ENCODE measurements at regions not wholly inside any gene's neighbourhood (a gene's known extent, or its start where the extent isn't known, plus 50 kb on each side); places are given as distances from the start of the nearest gene placed in this dataset.

DNA sequence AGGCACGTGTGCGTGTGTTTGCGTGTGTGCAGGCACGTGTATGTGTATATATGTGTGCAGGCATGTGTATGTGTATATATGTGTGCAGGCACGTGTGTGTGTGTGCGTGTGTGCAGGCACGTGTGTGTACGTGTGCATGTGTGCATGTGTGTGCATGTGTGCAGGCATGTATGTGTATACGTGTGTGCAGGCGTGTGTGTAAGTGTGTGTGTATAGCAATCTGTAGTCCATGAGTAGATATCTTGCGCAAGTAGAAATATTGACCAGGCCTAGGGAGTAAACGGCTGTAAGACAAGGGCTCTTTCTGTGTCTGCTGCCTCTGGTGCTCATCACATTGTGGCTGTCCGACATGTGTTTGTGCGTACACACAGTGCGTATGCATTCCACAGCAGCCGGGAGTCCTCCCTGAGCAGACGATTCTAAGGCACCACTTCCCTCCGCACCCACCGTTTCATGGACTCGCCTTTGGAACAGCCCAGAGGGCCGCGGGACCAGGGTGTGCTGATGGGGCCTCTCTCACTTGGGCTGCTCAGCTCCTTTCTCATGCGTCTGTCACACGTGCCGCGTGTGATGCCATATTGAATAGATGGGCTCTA lies 167.6 kb downstream of the ERMARD start:
- no peak overlapping the region for H2AFZ ChIP-seq (ENCODE audit: low read depth, low read length)
- TF ChIP-seq, protein P1, sequence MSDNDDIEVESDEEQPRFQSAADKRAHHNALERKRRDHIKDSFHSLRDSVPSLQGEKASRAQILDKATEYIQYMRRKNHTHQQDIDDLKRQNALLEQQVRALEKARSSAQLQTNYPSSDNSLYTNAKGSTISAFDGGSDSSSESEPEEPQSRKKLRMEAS (IDR thresholded peaks at IDR 0.05; ENCODE audit: insufficient read depth, insufficient read length) = no peak
- TF ChIP-seq FOS (IDR thresholded peaks at IDR 0.05; ENCODE audit: borderline replicate concordance, insufficient read depth, low read length) = no peak
- no peak for TF ChIP-seq MYC (IDR thresholded peaks at IDR 0.05; ENCODE audit: low read depth, low read length)
- TF ChIP-seq POLR2AphosphoS5 (IDR thresholded peaks at IDR 0.05; ENCODE audit: insufficient read depth, low read depth, low read length) = no peak
- TF ChIP-seq, protein P2, sequence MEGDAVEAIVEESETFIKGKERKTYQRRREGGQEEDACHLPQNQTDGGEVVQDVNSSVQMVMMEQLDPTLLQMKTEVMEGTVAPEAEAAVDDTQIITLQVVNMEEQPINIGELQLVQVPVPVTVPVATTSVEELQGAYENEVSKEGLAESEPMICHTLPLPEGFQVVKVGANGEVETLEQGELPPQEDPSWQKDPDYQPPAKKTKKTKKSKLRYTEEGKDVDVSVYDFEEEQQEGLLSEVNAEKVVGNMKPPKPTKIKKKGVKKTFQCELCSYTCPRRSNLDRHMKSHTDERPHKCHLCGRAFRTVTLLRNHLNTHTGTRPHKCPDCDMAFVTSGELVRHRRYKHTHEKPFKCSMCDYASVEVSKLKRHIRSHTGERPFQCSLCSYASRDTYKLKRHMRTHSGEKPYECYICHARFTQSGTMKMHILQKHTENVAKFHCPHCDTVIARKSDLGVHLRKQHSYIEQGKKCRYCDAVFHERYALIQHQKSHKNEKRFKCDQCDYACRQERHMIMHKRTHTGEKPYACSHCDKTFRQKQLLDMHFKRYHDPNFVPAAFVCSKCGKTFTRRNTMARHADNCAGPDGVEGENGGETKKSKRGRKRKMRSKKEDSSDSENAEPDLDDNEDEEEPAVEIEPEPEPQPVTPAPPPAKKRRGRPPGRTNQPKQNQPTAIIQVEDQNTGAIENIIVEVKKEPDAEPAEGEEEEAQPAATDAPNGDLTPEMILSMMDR (IDR thresholded peaks at IDR 0.05; ENCODE audit: extremely low read depth in 1 of 2, insufficient read depth in 1 of 2, low read depth in 1 of 2, low read length in 2 of 2) = no peak
- no peak for TF ChIP-seq GATA2 (IDR thresholded peaks at IDR 0.05; ENCODE audit: insufficient read depth, insufficient read length, low read depth, low read length)
- no peak for TF ChIP-seq EZH2 (IDR thresholded peaks at IDR 0.05; ENCODE audit: borderline replicate concordance, low read depth, low read length, severe bottlenecking)
- TF ChIP-seq POLR2A (IDR thresholded peaks at IDR 0.05; ENCODE audit: low read depth, low read length) = no peak
- TF ChIP-seq JUN (IDR thresholded peaks at IDR 0.05; ENCODE audit: borderline replicate concordance, insufficient read depth, insufficient read length, low read depth) = no peak
- H3K4me2 ChIP-seq (ENCODE audit: insufficient read depth, low read length) = no peak overlapping the region
- no peak overlapping the region for H3K9ac ChIP-seq (replicated peaks; ENCODE audit: extremely low read depth, insufficient read depth, low read length)
- H3K9me1 ChIP-seq (replicated peaks; ENCODE audit: control insufficient read depth, extremely low read depth, insufficient read depth, low read length) = no peaks in the 10 kb centered on the region
- dilution Hi-C loops (cut with MboI; ENCODE audit: extremely low pct_ligation_motif_present, low sequenced_read_pairs) = no loop called here
- H3K36me3 ChIP-seq (ENCODE audit: control insufficient read depth in 2 of 2, extremely low read depth in 1 of 2, insufficient read depth in 2 of 2, low read length in 2 of 2) = no peaks in the 10 kb centered on the region
- no peaks in the 10 kb centered on the region for H3K9me3 ChIP-seq (replicated peaks; ENCODE audit: control insufficient read depth, insufficient read depth, low read length)
- H3K4me3 ChIP-seq (replicated peaks in 1 of 3; ENCODE audit: insufficient read depth in 1 of 3, low read depth in 1 of 3, low read length in 3 of 3) = no peak overlapping the region
- H3K4me1 ChIP-seq (ENCODE audit: control insufficient read depth, extremely low read depth, insufficient read depth, low read length) = peaks cover 12% of the 10 kb centered on the region
- H3K27me3 ChIP-seq (ENCODE audit: control insufficient read depth in 2 of 2, insufficient read depth in 2 of 2, low read length in 2 of 2) = no peaks in the 10 kb centered on the region
- intact Hi-C loops (cut with micrococcal nuclease) = no loop called here
- ChIA-PET POLR2A (no interaction called here), CTCF (interaction anchor here (2.9 kb wide), 1 partner anchor 87 kb away, joined by 17 read pairs; no protein-coding TSS in a partner anchor)
- BruUV-seq (replicated peaks) = no TSS peak
- H3K79me2 ChIP-seq (ENCODE audit: control insufficient read depth, insufficient read depth, low read length) = no peaks in the 10 kb centered on the region
- DNase-seq (ENCODE audit: low read depth, low spot score) (no peak), FAIRE-seq (no peak)
- H3K27ac ChIP-seq (ENCODE audit: insufficient read depth, low read depth, low read length) = no peak overlapping the region
- H4K20me1 ChIP-seq (replicated peaks; ENCODE audit: control insufficient read depth, extremely low read depth, insufficient read depth, low read length) = no peaks in the 10 kb centered on the region
